ENCODE measurements at regions not wholly inside any gene's neighbourhood (a gene's known extent, or its start where the extent isn't known, plus 50 kb on each side); places are given as distances from the start of the nearest gene placed in this dataset.
A peak's percentile ranks its signal among the peaks of the same experiment; 100 is the strongest.

- DNase-seq (ENCODE audit: extremely low read depth, low read depth, low spot score), result no peak
Observed at GRCh38 chr9:88730780-88731179, 195.8 kb downstream of the NXNL2 start.

GRCh38 chr9:88732128-88732527 is 197.2 kb downstream of the NXNL2 start:
- peak; percentile 22 for DNase-seq (ENCODE audit: extremely low read depth, low read depth, low spot score)

- DNase-seq (ENCODE audit: extremely low read depth, low read depth, low spot score), result no peak
Observed at GRCh38 chr9:88733651-88734421, 198.9 kb downstream of the NXNL2 start.

GRCh38 chr9:88734527-88734926 is 199.5 kb downstream of the NXNL2 start:
- no peak for DNase-seq (ENCODE audit: extremely low read depth, low read depth, low spot score)

- DNase-seq (ENCODE audit: extremely low read depth, low read depth, low spot score), result no peak
Observed at GRCh38 chr9:88736136-88736637, 201.2 kb downstream of the NXNL2 start.

GRCh38 chr9:88737031-88737430 is 202.1 kb downstream of the NXNL2 start:
- no peak for DNase-seq (ENCODE audit: extremely low read depth, low read depth, low spot score)

- no peak for DNase-seq (ENCODE audit: extremely low read depth, low read depth, low spot score)
Observed at GRCh38 chr9:88737876-88738275, 202.9 kb downstream of the NXNL2 start.

- DNase-seq (ENCODE audit: extremely low read depth, low read depth, low spot score), result no peak
Observed at GRCh38 chr9:88738709-88739108, 203.7 kb downstream of the NXNL2 start.

- DNase-seq (ENCODE audit: extremely low read depth, low read depth, low spot score), result no peak
Observed at GRCh38 chr9:88739373-88739772, 204.4 kb downstream of the NXNL2 start.

- DNase-seq (ENCODE audit: extremely low read depth, low read depth, low spot score), result no peak
Observed at GRCh38 chr9:88740844-88741243, 205.9 kb downstream of the NXNL2 start.

- no peak for DNase-seq (ENCODE audit: extremely low read depth, low read depth, low spot score)
Observed at GRCh38 chr9:88741335-88741734, 206.4 kb downstream of the NXNL2 start.

- no peak for DNase-seq (ENCODE audit: extremely low read depth, low read depth, low spot score)
Observed at GRCh38 chr9:88742483-88742882, 207.5 kb downstream of the NXNL2 start.

GRCh38 chr9:88742905-88743304 is 207.9 kb downstream of the NXNL2 start:
- DNase-seq (ENCODE audit: extremely low read depth, low read depth, low spot score), result no peak

GRCh38 chr9:88745276-88746001 is 210.5 kb downstream of the NXNL2 start:
- no peak for DNase-seq (ENCODE audit: extremely low read depth, low read depth, low spot score)

- DNase-seq (ENCODE audit: extremely low read depth, low read depth, low spot score), result no peak
Observed at GRCh38 chr9:88746029-88746742, 211.2 kb downstream of the NXNL2 start.

- DNase-seq (ENCODE audit: extremely low read depth, low read depth, low spot score), result no peak
Observed at GRCh38 chr9:88746743-88747398, 211.9 kb downstream of the NXNL2 start.

GRCh38 chr9:88747768-88748167 is 212.8 kb downstream of the NXNL2 start:
- no peak for DNase-seq (ENCODE audit: extremely low read depth, low read depth, low spot score)

GRCh38 chr9:88748566-88749261 is 213.7 kb downstream of the NXNL2 start:
- no peak for DNase-seq (ENCODE audit: extremely low read depth, low read depth, low spot score)

- no peak for DNase-seq (ENCODE audit: extremely low read depth, low read depth, low spot score)
Observed at GRCh38 chr9:88749420-88749819, 214.4 kb downstream of the NXNL2 start.

GRCh38 chr9:88750832-88751360 is 215.9 kb downstream of the NXNL2 start:
- DNase-seq (ENCODE audit: extremely low read depth, low read depth, low spot score), result no peak

All from glomerular endothelial cell (primary cell).